ENCODE measurements at regions not wholly inside any gene's neighbourhood (a gene's known extent, or its start where the extent isn't known, plus 50 kb on each side); places are given as distances from the start of the nearest gene placed in this dataset.
"Not testable (repeated sequence)": the region's sequence is repeated elsewhere in the genome, so short reads cannot be mapped to it uniquely, and the experiment has no call there.

GRCh38 chr6:79813143-79813850 lies 134.1 kb downstream of the ELOVL4 start:
- intact Hi-C loops (cut with DNase I), result loop anchor here in 1 of 2 donors (5.0 kb wide), 1 partner anchor 36 kb away; no protein-coding TSS in a partner anchor
- no peaks in the 10 kb centered on the region for H3K36me3 ChIP-seq (ENCODE audit: control insufficient read depth in 1 of 2, insufficient read depth in 2 of 2, low read length in 1 of 2)
- H3K4me3 ChIP-seq (ENCODE audit: low read length in 2 of 2), result no peak overlapping the region
- no peaks in the 10 kb centered on the region for H3K4me1 ChIP-seq (ENCODE audit: control insufficient read depth in 1 of 2, insufficient read depth in 2 of 2, low read length in 2 of 2)
- H3K27me3 ChIP-seq (ENCODE audit: control insufficient read depth in 1 of 2, insufficient read depth in 2 of 2, low read length in 1 of 2), result no peaks in the 10 kb centered on the region
- ATAC-seq (ENCODE audit: low FRiP score) (no peak), DNase-seq (no peak)
- no peaks in the 10 kb centered on the region for H3K9me3 ChIP-seq (ENCODE audit: control insufficient read depth, low read length)
- 76 to 78% methylated on average over 2 of the region's 2 CpGs for WGBS, 2 donors
- H3K27ac ChIP-seq (ENCODE audit: low read depth in 1 of 2, low read length in 2 of 2), result no peak overlapping the region

- Histone ChIP-seq H3K4me3 (ENCODE audit: low read length in 2 of 2) (no peak overlapping the region), H3K36me3 (ENCODE audit: control insufficient read depth in 1 of 2, insufficient read depth in 2 of 2, low read length in 1 of 2) (no peaks in the 10 kb centered on the region), H3K27me3 (ENCODE audit: control insufficient read depth in 1 of 2, insufficient read depth in 2 of 2, low read length in 1 of 2) (no peaks in the 10 kb centered on the region), H3K27ac (ENCODE audit: low read depth in 1 of 2, low read length in 2 of 2) (no peak overlapping the region), H3K9me3 (ENCODE audit: control insufficient read depth, low read length) (no peaks in the 10 kb centered on the region), H3K4me1 (ENCODE audit: control insufficient read depth in 1 of 2, insufficient read depth in 2 of 2, low read length in 2 of 2) (no peaks in the 10 kb centered on the region)
- DNase-seq, result no peak
- intact Hi-C loops (cut with DNase I), result loop anchor here in 1 of 2 donors (5.0 kb wide), 1 partner anchor 35 kb away; no protein-coding TSS in a partner anchor
- WGBS, 2 donors, result 82 to 87% methylated on average over 8 of the region's 8 CpGs
- no peak for ATAC-seq (ENCODE audit: low FRiP score)
These were observed 135.2 kb downstream of the ELOVL4 start for GRCh38 chr6:79812195-79812594.

GRCh38 chr6:79810871-79811270 lies 136.5 kb downstream of the ELOVL4 start:
- intact Hi-C loops (cut with DNase I), result loop anchor here in 1 of 2 donors (5.0 kb wide), 1 partner anchor 34 kb away; no protein-coding TSS in a partner anchor
- DNase-seq (no peak), ATAC-seq (ENCODE audit: low FRiP score) (no peak)
- no peaks in the 10 kb centered on the region for H3K27me3 ChIP-seq (ENCODE audit: control insufficient read depth in 1 of 2, insufficient read depth in 2 of 2, low read length in 1 of 2)
- no peak overlapping the region for H3K27ac ChIP-seq (ENCODE audit: low read depth in 1 of 2, low read length in 2 of 2)
- no peaks in the 10 kb centered on the region for H3K36me3 ChIP-seq (ENCODE audit: control insufficient read depth in 1 of 2, insufficient read depth in 2 of 2, low read length in 1 of 2)
- no peaks in the 10 kb centered on the region for H3K4me1 ChIP-seq (ENCODE audit: control insufficient read depth in 1 of 2, insufficient read depth in 2 of 2, low read length in 2 of 2)
- no peaks in the 10 kb centered on the region for H3K9me3 ChIP-seq (ENCODE audit: control insufficient read depth, low read length)
- H3K4me3 ChIP-seq (ENCODE audit: low read length in 2 of 2), result no peak overlapping the region
- WGBS, 2 donors, result 72 to 84% methylated on average over 3 of the region's 3 CpGs

GRCh38 chr6:79810185-79810705 lies 137.1 kb downstream of the ELOVL4 start:
- ATAC-seq (ENCODE audit: low FRiP score), result no peak
- Histone ChIP-seq H3K36me3 (ENCODE audit: control insufficient read depth in 1 of 2, insufficient read depth in 2 of 2, low read length in 1 of 2) (no peaks in the 10 kb centered on the region), H3K9me3 (ENCODE audit: control insufficient read depth, low read length) (no peaks in the 10 kb centered on the region), H3K27ac (ENCODE audit: low read depth in 1 of 2, low read length in 2 of 2) (no peak overlapping the region), H3K4me3 (ENCODE audit: low read length in 2 of 2) (no peak overlapping the region), H3K4me1 (ENCODE audit: control insufficient read depth in 1 of 2, insufficient read depth in 2 of 2, low read length in 2 of 2) (no peaks in the 10 kb centered on the region), H3K27me3 (ENCODE audit: control insufficient read depth in 1 of 2, insufficient read depth in 2 of 2, low read length in 1 of 2) (no peaks in the 10 kb centered on the region)
- DNase-seq, result no peak
- WGBS, 2 donors, result 43 to 47% methylated on average over 10 of the region's 10 CpGs
- intact Hi-C loops (cut with DNase I), result loop anchor here in 1 of 2 donors (5.0 kb wide), 1 partner anchor 33 kb away; no protein-coding TSS in a partner anchor

- no peak for DNase-seq
- Histone ChIP-seq H3K36me3 (ENCODE audit: control insufficient read depth in 1 of 2, insufficient read depth in 2 of 2, low read length in 1 of 2) (no peaks in the 10 kb centered on the region), H3K4me3 (ENCODE audit: low read length in 2 of 2) (no peak overlapping the region), H3K27ac (ENCODE audit: low read depth in 1 of 2, low read length in 2 of 2) (no peak overlapping the region), H3K4me1 (ENCODE audit: control insufficient read depth in 1 of 2, insufficient read depth in 2 of 2, low read length in 2 of 2) (no peaks in the 10 kb centered on the region), H3K27me3 (ENCODE audit: control insufficient read depth in 1 of 2, insufficient read depth in 2 of 2, low read length in 1 of 2) (no peaks in the 10 kb centered on the region), H3K9me3 (ENCODE audit: control insufficient read depth, low read length) (no peaks in the 10 kb centered on the region)
- intact Hi-C loops (cut with DNase I), result no loop called here
- no peak for ATAC-seq (ENCODE audit: low FRiP score)
- 31 to 32% methylated on average over 2 of the region's 2 CpGs for WGBS, 2 donors
These were observed 138.4 kb downstream of the ELOVL4 start for GRCh38 chr6:79808921-79809320.

GRCh38 chr6:79806661-79807060 lies 140.7 kb downstream of the ELOVL4 start:
- H3K27ac ChIP-seq (ENCODE audit: low read depth in 1 of 2, low read length in 2 of 2); H3K4me3 ChIP-seq (ENCODE audit: low read length in 2 of 2); intact Hi-C loops (cut with DNase I); H3K27me3 ChIP-seq (ENCODE audit: control insufficient read depth in 1 of 2, insufficient read depth in 2 of 2, low read length in 1 of 2); H3K36me3 ChIP-seq (ENCODE audit: control insufficient read depth in 1 of 2, insufficient read depth in 2 of 2, low read length in 1 of 2); ATAC-seq (ENCODE audit: low FRiP score); H3K4me1 ChIP-seq (ENCODE audit: control insufficient read depth in 1 of 2, insufficient read depth in 2 of 2, low read length in 2 of 2); DNase-seq; H3K9me3 ChIP-seq (ENCODE audit: control insufficient read depth, low read length): not testable (repeated sequence)
- WGBS, 2 donors, result 92 to 93% methylated on average over 5 of the region's 5 CpGs

GRCh38 chr6:79804732-79805131 lies 142.6 kb downstream of the ELOVL4 start:
- Histone ChIP-seq H3K27ac (ENCODE audit: low read depth in 1 of 2, low read length in 2 of 2) (no peak overlapping the region), H3K36me3 (ENCODE audit: control insufficient read depth in 1 of 2, insufficient read depth in 2 of 2, low read length in 1 of 2) (no peaks in the 10 kb centered on the region), H3K9me3 (ENCODE audit: control insufficient read depth, low read length) (no peaks in the 10 kb centered on the region), H3K4me3 (ENCODE audit: low read length in 2 of 2) (no peak overlapping the region), H3K27me3 (ENCODE audit: control insufficient read depth in 1 of 2, insufficient read depth in 2 of 2, low read length in 1 of 2) (no peaks in the 10 kb centered on the region), H3K4me1 (ENCODE audit: control insufficient read depth in 1 of 2, insufficient read depth in 2 of 2, low read length in 2 of 2) (no peaks in the 10 kb centered on the region)
- intact Hi-C loops (cut with DNase I), result no loop called here
- DNase-seq (no peak), ATAC-seq (ENCODE audit: low FRiP score) (no peak)
- 82% methylated on average over 3 of the region's 3 CpGs for WGBS, 2 donors

- no peaks in the 10 kb centered on the region for H3K9me3 ChIP-seq (ENCODE audit: control insufficient read depth, low read length)
- DNase-seq (no peak), ATAC-seq (ENCODE audit: low FRiP score) (no peak)
- no peaks in the 10 kb centered on the region for H3K4me1 ChIP-seq (ENCODE audit: control insufficient read depth in 1 of 2, insufficient read depth in 2 of 2, low read length in 2 of 2)
- no peaks in the 10 kb centered on the region for H3K36me3 ChIP-seq (ENCODE audit: control insufficient read depth in 1 of 2, insufficient read depth in 2 of 2, low read length in 1 of 2)
- no peaks in the 10 kb centered on the region for H3K27me3 ChIP-seq (ENCODE audit: control insufficient read depth in 1 of 2, insufficient read depth in 2 of 2, low read length in 1 of 2)
- no peak overlapping the region for H3K4me3 ChIP-seq (ENCODE audit: low read length in 2 of 2)
- intact Hi-C loops (cut with DNase I), result no loop called here
- H3K27ac ChIP-seq (ENCODE audit: low read depth in 1 of 2, low read length in 2 of 2), result no peak overlapping the region
These were observed 143.4 kb downstream of the ELOVL4 start for GRCh38 chr6:79803917-79804316.

- Histone ChIP-seq H3K4me1 (ENCODE audit: control insufficient read depth in 1 of 2, insufficient read depth in 2 of 2, low read length in 2 of 2) (no peaks in the 10 kb centered on the region), H3K27ac (ENCODE audit: low read depth in 1 of 2, low read length in 2 of 2) (no peak overlapping the region), H3K4me3 (ENCODE audit: low read length in 2 of 2) (no peak overlapping the region), H3K27me3 (ENCODE audit: control insufficient read depth in 1 of 2, insufficient read depth in 2 of 2, low read length in 1 of 2) (no peaks in the 10 kb centered on the region), H3K9me3 (ENCODE audit: control insufficient read depth, low read length) (no peaks in the 10 kb centered on the region), H3K36me3 (ENCODE audit: control insufficient read depth in 1 of 2, insufficient read depth in 2 of 2, low read length in 1 of 2) (no peaks in the 10 kb centered on the region)
- WGBS, 2 donors, result 51 to 66% methylated on average over 5 of the region's 5 CpGs
- no peak for DNase-seq
- ATAC-seq (ENCODE audit: low FRiP score), result no peak
- intact Hi-C loops (cut with DNase I), result no loop called here
These were observed 144.6 kb downstream of the ELOVL4 start for GRCh38 chr6:79802657-79803300.

All from aorta (tissue), 5 donors.